Fibroblast of skin of right quadriceps (primary cell): ENCODE measurements at regions not wholly inside any gene's neighbourhood (a gene's known extent, or its start where the extent isn't known, plus 50 kb on each side); places are given as distances from the start of the nearest gene placed in this dataset.
"Not testable (repeated sequence)": the region's sequence is repeated elsewhere in the genome, so short reads cannot be mapped to it uniquely, and the experiment has no call there.

Source experiments
- DNase-seq: peaks from one replicate; pipeline ENCODE4 v3.0.0-alpha.2; 2013

GRCh38 chr6:4655196-4656025 is 120.8 kb upstream of the CDYL start:
- DNase-seq = no peak

- DNase-seq = no peak
These were observed 123.1 kb upstream of the CDYL start for GRCh38 chr6:4653141-4653540.

GRCh38 chr6:4651831-4652467 is 124.3 kb upstream of the CDYL start:
- no peak for DNase-seq

- DNase-seq = no peak
These were observed 126.5 kb upstream of the CDYL start for GRCh38 chr6:4649728-4650127.

- DNase-seq = peak; percentile 82
These were observed 128.5 kb upstream of the CDYL start for GRCh38 chr6:4647414-4648365.

GRCh38 chr6:4645713-4646360 is 130.4 kb upstream of the CDYL start:
- DNase-seq = no peak

GRCh38 chr6:4644996-4645395 is 131.2 kb upstream of the CDYL start:
- no peak for DNase-seq

GRCh38 chr6:4641461-4641860 is 134.7 kb upstream of the CDYL start:
- no peak for DNase-seq

- DNase-seq = no peak
These were observed 136.1 kb upstream of the CDYL start for GRCh38 chr6:4640139-4640538.

- DNase-seq = no peak
These were observed 137.6 kb upstream of the CDYL start for GRCh38 chr6:4638641-4639040.

- peak; percentile 53 for DNase-seq
These were observed 138.3 kb upstream of the CDYL start for GRCh38 chr6:4637691-4638433.

- no peak for DNase-seq
These were observed 139.4 kb upstream of the CDYL start for GRCh38 chr6:4636881-4637224.

- DNase-seq = no peak
These were observed 139.9 kb upstream of the CDYL start for GRCh38 chr6:4636191-4636880.

GRCh38 chr6:4635666-4636065 is 140.5 kb upstream of the CDYL start:
- no peak for DNase-seq

GRCh38 chr6:4632421-4632820 is 143.8 kb upstream of the CDYL start:
- DNase-seq = no peak

GRCh38 chr6:4629789-4630188 is 146.4 kb upstream of the CDYL start:
- not testable (repeated sequence) for DNase-seq

- DNase-seq = no peak
These were observed 150.6 kb upstream of the CDYL start for GRCh38 chr6:4625557-4625956.

- DNase-seq = peak; percentile 27
These were observed 151.5 kb upstream of the CDYL start for GRCh38 chr6:4624726-4625125.

GRCh38 chr6:4620284-4621151 is 155.7 kb upstream of the CDYL start:
- no peak for DNase-seq

- no peak for DNase-seq
These were observed 159.9 kb upstream of the CDYL start for GRCh38 chr6:4616311-4616710.

GRCh38 chr6:4615891-4616290 is 160.3 kb upstream of the CDYL start:
- no peak for DNase-seq
